ENCODE measurements at regions not wholly inside any gene's neighbourhood (a gene's known extent, or its start where the extent isn't known, plus 50 kb on each side); places are given as distances from the start of the nearest gene placed in this dataset.

DNA sequence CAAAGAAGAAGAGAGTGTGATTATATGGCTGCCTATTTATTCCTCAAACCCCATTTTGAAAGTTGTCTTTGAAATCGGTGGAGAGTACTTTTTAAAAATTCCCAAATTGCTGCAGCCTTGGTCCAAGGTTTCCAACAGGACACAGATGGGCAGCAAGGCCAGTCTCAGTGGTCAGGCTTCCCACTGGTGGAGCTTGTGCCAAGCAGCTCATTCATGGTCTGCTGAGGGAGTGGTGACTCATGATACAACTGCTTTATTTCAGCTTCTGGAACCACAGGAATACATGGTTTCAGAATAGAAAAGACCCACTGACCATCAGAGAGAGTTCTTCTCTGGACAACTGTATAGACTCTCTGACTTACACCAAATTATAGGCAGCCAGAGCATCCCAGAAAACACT lies 673.1 kb upstream of the KLF4 start:
- TF ChIP-seq, protein P1, sequence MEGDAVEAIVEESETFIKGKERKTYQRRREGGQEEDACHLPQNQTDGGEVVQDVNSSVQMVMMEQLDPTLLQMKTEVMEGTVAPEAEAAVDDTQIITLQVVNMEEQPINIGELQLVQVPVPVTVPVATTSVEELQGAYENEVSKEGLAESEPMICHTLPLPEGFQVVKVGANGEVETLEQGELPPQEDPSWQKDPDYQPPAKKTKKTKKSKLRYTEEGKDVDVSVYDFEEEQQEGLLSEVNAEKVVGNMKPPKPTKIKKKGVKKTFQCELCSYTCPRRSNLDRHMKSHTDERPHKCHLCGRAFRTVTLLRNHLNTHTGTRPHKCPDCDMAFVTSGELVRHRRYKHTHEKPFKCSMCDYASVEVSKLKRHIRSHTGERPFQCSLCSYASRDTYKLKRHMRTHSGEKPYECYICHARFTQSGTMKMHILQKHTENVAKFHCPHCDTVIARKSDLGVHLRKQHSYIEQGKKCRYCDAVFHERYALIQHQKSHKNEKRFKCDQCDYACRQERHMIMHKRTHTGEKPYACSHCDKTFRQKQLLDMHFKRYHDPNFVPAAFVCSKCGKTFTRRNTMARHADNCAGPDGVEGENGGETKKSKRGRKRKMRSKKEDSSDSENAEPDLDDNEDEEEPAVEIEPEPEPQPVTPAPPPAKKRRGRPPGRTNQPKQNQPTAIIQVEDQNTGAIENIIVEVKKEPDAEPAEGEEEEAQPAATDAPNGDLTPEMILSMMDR (IDR thresholded peaks at IDR 0.05; ENCODE audit: borderline replicate concordance, insufficient read depth, low read depth, low read length), result no peak
- H3K4me3 ChIP-seq (ENCODE audit: low read depth, low read length), result no peak overlapping the region

- no peak overlapping the region for H3K4me3 ChIP-seq (ENCODE audit: low read depth, low read length)
- TF ChIP-seq, protein P1 (IDR thresholded peaks at IDR 0.05; ENCODE audit: borderline replicate concordance, insufficient read depth, low read depth, low read length), result no peak
These were observed 671.9 kb upstream of the KLF4 start for GRCh38 chr9:108161503-108161902.

GRCh38 chr9:108160706-108161355 lies 671.3 kb upstream of the KLF4 start:
- H3K4me3 ChIP-seq (ENCODE audit: low read depth, low read length), result no peak overlapping the region
- TF ChIP-seq, protein P1 (IDR thresholded peaks at IDR 0.05; ENCODE audit: borderline replicate concordance, insufficient read depth, low read depth, low read length), result no peak

DNA sequence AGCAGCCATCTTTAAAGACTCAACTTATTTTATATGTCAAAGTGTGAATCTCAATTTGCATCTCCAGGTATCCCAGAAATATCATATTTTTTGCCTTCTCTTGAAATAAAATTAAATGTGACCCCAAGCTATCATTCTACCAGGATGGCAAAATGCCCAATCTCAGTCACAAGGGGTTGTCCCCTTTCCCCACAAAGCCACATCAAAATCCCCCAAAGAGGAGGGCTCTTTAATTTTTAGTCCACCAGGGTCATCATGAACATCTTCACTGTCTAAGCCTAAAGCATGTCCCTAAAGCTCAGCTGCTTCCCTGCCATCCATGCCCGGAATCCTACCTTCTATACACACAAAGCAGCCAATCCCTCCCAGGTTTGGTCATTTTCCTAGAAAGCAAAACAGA lies 670.5 kb upstream of the KLF4 start:
- TF ChIP-seq, protein P1 (IDR thresholded peaks at IDR 0.05; ENCODE audit: borderline replicate concordance, insufficient read depth, low read depth, low read length), result no peak
- H3K4me3 ChIP-seq (ENCODE audit: low read depth, low read length), result no peak overlapping the region

DNA sequence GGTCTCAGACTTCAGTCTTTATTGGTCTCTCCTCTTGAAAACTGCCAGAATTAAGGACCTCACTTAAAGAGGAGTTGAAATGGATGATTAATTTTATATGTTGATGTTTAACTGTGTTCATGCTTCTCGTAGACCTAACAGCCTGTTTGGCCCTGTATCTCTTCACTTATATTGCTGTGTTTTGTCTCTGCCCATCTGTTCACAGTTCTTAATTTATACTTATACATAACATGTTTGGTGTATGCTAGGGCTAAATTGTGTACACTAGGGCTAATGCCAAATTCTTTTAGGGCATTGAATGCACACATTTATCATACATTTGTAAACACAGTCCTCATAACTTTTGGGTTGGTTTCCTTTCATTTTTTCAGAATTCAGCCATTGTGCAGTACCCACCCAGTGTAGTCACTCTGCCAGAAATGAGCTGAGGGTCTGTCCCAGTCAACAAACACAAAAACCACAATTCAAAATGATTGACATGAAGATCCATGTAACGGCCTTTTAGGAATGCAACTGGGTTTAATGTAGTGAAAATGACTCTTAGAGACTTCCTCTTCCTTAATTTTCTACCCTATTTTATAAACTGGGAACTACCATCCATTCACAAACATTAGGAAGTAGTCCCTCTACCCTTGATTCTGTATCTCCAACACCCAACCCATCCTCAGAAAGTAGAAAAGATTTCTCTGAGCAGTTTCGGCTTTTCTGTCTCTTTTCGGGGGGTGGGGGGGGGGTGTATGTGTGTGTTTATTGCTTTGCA lies 668.8 kb upstream of the KLF4 start:
- H3K4me3 ChIP-seq (ENCODE audit: low read depth, low read length), result no peak overlapping the region
- TF ChIP-seq, protein P1 (IDR thresholded peaks at IDR 0.05; ENCODE audit: borderline replicate concordance, insufficient read depth, low read depth, low read length), result no peak

DNA sequence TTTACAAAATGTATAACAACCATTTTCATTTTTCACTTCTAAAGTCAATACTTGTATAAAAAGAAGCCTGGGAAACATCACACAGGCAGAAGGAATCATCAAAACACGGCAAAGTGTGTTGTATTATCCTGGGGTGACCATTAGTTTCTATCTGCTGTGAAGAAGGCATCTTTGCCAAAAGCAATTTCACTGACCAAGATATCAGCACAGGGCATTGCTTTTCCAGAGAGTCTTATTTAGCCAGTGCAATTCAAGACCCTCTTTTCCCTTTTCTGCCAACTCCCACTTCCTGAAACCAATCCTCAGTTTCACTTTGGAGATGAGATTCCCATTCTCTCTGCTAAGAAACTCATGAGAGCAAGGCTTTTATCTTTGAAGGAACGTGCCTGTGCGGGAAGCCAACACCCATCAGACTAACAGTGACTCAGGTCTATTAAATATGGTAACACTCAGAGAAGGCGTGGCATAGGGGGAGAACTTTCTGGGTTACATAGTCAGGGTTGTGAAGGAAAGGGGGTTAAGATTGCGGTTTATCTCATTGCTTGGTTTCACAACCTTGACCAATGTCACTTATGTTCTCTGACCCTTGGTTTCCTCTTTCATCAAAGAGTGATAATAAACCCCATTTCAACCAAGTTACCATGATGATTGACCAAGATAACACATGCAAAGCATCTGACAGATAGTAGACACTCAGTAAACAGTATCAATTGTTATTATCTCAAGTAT lies 666.9 kb upstream of the KLF4 start:
- no peak overlapping the region for H3K4me3 ChIP-seq (ENCODE audit: low read depth, low read length)
- TF ChIP-seq, protein P1 (IDR thresholded peaks at IDR 0.05; ENCODE audit: borderline replicate concordance, insufficient read depth, low read depth, low read length), result no peak

Data from GM12875 (cell line).